GM18951 (cell line): ENCODE measurements at regions not wholly inside any gene's neighbourhood (a gene's known extent, or its start where the extent isn't known, plus 50 kb on each side); places are given as distances from the start of the nearest gene placed in this dataset.

ENCODE experiments used
- POLR2A ChIP-seq: IDR thresholded peaks from 4 replicates; pipeline ENCODE4 v1.6.1; 2011; ENCODE audit warnings: mild to moderate bottlenecking; ENCODE audit not compliant: insufficient read length, insufficient read depth; ENCODE audit errors: extremely low read depth
- in situ Hi-C: fragments of 300-500 bp; cut with MboI; formaldehyde crosslinking; loops from one replicate; pipeline ENCODE4 v1.12.0; 2022; ENCODE audit warnings: low sequenced_read_pairs, mixed read lengths, inconsistent platforms; ENCODE audit not compliant: unreplicated experiment

DNA sequence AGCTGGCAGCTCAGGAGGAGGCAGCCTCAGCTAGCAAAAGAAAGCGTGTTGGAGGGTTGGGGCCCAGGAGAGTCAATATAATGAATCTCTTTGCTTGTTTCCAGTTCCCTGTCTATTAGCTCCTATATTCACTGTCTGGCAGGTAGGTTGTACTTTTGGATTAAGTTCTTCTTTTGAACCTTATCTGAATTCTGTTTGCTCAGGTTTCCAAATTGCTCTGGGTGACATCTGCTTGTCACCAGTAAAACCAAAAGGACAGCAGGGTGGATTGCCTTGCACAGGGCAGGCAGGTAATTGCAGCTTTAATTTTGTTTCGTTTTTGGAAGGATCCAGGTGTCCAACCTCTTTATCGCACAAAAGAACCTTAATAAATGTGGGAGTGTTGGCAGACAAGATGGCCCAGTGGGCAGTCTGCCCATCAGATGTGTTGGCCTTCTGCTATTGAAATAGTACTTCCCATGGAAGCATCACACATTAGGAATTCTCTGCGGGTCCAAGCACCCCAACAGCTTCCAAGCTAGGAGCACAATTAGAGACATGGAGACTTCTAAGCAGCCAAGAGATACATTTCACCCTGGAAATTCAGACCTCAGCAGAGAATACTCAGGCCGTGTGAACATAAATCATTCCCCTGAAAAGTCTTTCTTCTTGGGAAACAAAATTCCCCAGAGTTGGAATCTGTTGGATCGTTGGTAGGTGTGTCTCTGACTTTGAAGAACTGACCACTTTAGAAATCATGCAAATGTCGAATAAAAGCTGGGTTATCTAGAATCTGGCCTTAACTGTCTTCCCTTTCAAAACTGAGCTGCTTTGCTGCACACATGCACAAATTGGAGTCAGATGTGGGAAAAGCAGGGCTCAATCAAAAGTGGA is 286.9 kb upstream of the BMP2 start:
- TF ChIP-seq POLR2A: no peak
- in situ Hi-C loops: no loop called here

DNA sequence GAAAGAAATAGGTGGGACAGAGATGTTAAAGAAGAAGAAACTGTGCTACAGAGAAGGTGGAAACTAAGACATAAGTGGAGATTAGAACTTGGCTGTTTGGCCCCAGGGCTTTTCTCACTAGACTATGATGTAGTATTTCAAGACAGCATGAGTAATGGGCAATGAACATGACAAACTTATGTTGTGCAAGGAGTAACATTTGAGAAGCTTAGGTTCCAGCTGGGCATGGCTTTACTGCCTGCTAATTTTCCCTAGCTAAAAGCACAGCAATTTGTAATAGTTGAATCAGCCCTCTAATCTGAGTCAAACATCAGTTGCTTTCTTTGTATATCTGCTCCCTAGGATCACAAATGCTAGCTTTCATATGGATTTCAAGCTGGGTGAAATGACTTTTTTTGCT is 294.3 kb upstream of the BMP2 start:
- no peak for TF ChIP-seq POLR2A
- in situ Hi-C loops: no loop called here

DNA sequence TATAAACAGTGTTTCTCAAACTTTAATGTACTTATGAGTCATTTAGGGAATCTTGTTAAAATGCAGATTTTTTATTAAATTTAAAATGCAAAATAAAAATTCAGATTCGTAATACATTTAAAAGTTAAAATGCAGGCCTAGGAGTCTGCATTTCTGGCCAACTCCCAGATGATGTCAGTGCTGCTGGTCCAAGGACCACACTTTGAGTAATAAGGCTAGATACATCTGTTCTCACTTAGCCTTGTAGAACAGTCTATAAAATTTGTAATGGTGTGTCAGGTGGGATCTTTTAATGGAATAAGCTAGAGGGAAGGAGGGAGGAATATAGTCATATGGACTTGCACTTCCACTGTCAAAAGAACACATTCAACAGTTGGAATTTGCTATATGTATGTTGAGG is 295.6 kb upstream of the BMP2 start:
- no peak for TF ChIP-seq POLR2A
- in situ Hi-C loops: no loop called here

DNA sequence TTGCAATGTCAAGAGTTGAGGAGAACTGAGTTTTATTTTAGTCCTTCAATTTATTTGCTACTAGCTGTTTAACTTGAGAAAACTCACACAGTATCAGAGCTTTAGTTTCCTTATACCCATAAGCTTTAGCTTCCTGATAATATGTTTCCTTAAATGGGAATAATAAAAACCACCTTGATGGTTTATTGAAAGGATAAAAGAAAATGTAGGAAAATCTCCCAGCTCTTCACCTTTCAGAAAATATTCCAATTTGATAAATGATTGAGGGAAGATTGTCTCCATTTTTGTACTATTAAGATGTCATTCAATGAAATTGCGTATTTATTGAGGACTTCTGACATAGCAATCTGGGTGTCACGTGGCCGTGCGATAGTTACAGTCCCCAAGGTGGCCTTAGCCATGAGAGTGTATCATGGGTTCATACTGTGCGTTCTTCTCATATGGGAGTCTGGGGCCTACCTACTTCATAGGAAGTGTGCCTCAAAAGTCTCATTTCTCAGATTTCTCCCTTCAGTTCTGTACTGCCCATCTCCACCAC is 296.3 kb upstream of the BMP2 start:
- no peak for TF ChIP-seq POLR2A
- in situ Hi-C loops: no loop called here

DNA sequence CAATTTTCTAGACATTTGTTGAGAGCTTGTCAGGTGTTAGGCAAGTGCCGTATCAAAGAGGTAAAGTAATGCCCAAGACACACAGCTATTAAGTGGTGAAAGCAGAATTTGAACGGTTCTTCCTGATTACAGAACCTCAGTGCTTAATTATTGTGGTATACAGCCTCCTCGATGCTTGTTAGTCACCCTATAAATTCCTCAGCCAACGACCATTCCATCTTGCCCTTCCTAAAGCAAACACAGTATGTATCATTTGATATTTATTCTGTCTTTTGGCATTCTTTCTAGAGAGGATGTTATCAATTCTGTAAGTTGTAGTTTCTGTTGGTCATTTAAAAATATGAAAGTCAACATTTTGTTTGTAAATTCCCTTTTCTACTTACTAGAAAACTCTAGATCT is 297.8 kb upstream of the BMP2 start:
- no peak for TF ChIP-seq POLR2A
- in situ Hi-C loops: no loop called here

DNA sequence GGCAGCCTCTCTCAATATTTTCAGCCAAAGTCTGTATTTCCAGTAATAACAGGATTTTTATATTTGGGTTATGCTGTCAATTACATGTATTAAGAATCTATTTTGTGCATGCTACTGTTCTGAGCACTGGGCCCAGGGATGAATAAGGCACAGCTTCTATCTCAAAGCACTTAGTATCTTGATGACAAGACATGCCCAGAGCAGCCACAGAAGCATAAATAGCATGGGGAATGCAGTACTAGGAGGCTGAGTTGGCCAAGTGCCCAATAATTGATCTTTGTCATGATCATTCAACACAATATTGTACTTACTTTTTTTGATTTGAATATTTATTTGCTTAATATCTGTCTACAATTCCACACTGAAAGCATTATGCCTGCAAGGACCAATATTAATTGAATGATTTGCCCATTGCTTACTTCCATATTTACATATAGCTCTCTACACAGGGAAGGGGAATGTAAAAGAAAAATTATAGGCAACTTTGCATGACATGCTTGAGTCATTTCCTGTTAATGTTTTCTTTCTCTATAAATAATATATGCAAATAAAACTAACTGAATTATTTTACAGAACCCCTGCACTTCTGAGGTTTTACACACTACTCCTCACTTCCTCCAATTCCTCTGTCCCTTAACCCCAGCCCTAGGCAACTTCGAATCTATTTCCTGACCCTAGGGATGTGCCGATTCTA is 298.9 kb upstream of the BMP2 start:
- in situ Hi-C loops: no loop called here
- no peak for TF ChIP-seq POLR2A

DNA sequence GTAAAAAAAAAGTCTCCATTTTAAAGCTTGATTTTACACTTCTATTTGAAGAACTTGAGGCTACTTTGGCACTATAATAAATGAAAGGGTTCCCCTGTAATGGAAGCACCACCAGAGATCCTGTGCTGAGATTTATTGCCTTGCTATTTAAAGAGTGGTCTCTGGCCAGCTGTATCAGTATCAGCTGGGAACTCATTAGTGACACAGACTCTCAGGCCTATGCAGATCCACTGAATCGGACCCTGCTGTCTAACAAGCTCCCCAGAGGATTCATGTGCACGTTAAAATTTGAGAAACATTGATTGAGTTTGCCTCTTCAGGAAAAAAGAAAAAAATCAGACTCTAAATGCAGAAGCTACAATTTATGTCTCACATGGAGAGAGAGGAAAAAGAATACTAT is 299.9 kb upstream of the BMP2 start:
- TF ChIP-seq POLR2A: no peak
- in situ Hi-C loops: no loop called here

DNA sequence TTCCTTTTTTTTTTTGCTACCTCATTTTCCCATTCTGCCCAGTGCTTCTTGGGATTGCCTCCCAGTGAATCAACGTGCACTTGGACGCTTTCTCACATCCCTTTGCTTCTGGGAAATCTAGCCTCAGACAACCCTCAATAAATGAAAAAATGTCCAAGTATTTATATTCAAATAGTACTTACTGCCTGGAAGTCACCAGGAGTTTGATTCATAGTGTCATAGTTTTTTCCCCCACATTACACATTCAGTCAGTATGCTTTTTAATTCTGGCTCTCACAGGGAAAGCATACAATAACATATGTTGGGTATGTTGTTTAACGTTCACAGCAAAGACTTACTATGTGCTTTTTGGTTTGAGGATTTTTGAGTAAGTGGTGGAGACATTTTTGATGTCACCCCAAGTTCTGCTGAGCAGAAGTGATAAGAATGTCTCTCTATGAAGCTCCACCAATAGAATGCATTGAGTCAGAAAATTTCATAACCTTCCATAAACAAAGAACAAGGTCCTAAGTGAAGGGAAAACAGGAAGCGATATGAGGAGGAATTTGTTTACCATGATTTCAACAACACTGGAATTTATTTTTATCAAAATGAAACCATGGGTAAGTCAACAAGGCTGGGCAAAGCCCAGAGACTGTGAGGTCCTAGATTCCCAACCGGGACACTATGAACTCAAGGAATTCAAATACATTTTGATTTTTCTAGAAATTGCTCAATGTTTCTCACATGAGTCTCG is 301.2 kb upstream of the BMP2 start:
- TF ChIP-seq POLR2A: no peak

DNA sequence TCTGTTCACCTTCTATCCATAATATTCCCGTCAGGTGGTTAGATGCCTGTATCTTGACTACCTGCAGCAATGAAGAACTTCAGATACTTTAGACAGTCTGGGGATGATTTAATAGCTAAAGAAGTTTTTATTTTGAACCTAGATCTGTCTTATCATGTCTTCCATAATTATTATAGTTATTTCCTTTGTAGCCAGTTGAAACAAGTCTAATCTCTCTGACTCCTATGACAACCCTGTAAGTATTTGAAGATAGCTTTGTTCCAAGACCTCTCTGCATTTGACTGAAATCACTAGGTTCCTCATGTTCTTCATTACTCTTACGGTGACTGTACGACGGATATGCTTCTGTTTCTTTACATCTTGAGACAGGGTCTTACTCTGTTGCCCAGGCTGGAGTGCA is 316.6 kb upstream of the BMP2 start:
- TF ChIP-seq POLR2A: no peak
- in situ Hi-C loops: no loop called here

More for the DNA sequence above, 301.2 kb upstream of the BMP2 start:
- in situ Hi-C loops: no loop called here

DNA sequence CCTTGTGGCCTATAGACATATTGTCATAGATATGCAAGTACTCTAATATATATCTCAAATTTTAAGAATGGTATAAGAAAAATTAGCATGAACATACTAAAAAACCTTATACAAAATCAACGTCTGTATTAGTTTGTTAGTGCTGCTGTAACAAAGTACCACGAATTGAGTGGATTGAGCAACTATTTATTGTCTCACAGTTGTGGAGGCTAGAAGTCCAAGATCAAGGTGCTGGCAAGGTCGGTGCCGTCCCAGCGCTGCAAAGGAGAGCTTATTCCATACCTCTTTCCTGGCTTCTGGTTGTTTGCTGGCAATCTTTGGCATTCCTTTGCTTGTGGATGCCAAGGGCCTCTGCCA is 317.6 kb upstream of the FERMT1 start:
- in situ Hi-C loops: no loop called here
- TF ChIP-seq POLR2A: no peak

DNA sequence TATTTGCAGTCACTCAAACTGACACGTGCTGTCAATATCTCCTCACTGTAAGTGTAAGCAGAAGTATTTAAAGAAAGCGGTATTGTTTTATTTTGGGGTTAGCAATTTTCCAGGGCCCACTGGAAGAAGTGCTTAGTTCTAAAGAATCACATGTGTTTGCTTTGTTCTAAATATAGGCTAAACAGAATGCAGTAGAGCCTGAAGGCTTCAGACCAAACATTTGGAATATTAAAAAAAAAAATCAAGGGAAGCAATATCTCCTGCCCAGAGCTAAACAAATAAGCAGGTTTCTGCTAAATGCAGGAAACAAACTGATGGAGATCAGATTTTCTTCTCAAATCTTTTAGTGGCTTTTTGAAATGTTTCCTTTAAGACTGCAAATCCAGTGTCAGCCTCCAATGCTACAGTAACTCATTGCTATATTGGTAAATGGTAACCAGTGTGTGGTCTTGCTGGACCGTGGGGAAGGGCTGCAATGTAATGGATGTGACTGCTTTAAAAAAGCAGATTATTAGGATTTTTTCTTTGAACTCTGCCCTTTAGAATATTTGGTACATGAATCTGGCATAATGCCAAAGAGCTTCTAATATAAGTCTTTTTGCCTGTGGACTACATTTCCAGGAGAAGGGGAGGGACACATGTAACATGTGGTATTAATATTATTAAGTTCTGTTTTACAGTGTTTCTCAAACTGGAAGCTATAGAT is 317.1 kb upstream of the FERMT1 start:
- TF ChIP-seq POLR2A: no peak
- in situ Hi-C loops: no loop called here

DNA sequence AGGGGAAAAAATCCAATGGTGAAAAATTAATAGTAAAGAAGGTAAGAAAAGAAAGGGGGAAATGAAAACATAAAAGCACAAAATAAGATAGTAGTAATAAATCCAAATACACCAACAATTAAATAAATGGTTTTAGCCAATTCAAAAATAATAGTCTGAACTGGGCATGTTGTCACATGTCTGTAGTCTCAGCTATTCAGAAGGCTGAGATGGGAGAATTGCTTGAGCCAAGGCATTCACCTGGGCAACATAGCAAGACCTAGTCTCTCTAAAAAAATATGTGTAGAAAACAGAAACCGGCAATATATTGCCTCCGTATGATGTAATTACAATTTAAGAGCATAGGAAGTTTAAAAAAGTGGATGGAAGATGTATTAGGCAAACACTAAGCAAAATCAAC is 311.3 kb upstream of the FERMT1 start:
- in situ Hi-C loops: no loop called here
- TF ChIP-seq POLR2A: no peak

DNA sequence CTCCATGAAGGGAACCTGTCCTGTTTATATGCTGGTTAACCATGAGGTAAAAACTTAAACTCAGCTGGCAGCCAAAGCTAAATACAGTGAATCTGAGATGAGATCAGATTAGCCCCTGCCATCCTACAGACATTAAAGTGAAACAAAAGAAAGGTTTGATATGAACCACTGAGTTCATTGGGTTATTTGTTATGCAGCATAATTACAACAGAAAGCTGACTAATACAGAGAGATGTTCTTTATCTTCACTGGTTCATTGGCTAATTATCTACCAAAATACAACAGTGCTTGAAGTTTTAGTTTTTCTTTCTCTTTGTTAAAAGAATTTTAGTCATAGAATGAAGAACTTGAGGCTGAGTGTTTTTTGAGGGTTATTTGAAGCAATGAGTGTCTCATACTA is 307.6 kb upstream of the FERMT1 start:
- in situ Hi-C loops: no loop called here
- no peak for TF ChIP-seq POLR2A
